ENCODE measurements at regions not wholly inside any gene's neighbourhood (a gene's known extent, or its start where the extent isn't known, plus 50 kb on each side); places are given as distances from the start of the nearest gene placed in this dataset.

DNA sequence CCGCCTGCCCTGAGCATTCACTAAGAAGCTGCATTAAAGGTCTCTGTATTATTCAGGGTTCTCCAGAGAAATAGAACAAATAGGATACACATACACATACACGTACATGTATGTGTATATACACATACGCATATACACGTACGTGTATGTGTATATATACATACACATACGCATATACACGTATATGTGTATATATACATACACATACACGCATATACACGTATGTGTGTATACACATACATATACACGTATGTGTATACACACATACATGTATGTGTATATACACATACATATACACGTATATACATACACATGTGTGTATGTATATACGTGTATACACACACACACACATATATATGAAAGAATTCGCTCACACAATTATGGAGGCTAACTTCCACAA, 108.9 kb upstream of the BARHL2 start:
- TF ChIP-seq CTCF (IDR thresholded peaks at IDR 0.05) (no peak), POLR2A (IDR thresholded peaks at IDR 0.05) (no peak)

All from thyroid gland (tissue), 4 donors.